GM12878 (cell line): ENCODE measurements at regions not wholly inside any gene's neighbourhood (a gene's known extent, or its start where the extent isn't known, plus 50 kb on each side); places are given as distances from the start of the nearest gene placed in this dataset.

ENCODE experiments used
- ATAC-seq: fragments of 200-7000 bp; cut with Tn5 transposase; 3 replicates; pipeline ENCODE4 v1.9.1; 2020; ENCODE audit warnings: mild to moderate bottlenecking, moderate library complexity
- BruUV-seq: library from RNA; stranded (reverse); fragments of 400-500 nt; replicated peaks from 2 replicates; lab custom pipeline; 2021; lab: Mats Ljungman, UMichigan
- CTCF ChIA-PET: fragments of 300-600 bp; sonication (Branson Sonifier 250); formaldehyde crosslinking; extraction: SDS; loops from one replicate; lab custom pipeline; 2021; ENCODE audit warnings: inconsistent platforms; lab: Yijun Ruan, JAX
- POLR2A ChIA-PET: fragments of 350-600 bp; formaldehyde crosslinking; extraction: SDS; loops from one replicate; lab custom pipeline; 2021; ENCODE audit warnings: inconsistent platforms; lab: Charles Lee
- RAD21 ChIA-PET: fragments of 300-600 bp; sonication (Branson Sonifier 250); formaldehyde crosslinking; loops from one replicate; lab custom pipeline; 2023; ENCODE audit warnings: antibody characterized with exemption; ENCODE audit not compliant: unreplicated experiment; lab: Charles Lee
- SMC1A ChIA-PET: fragments of 300-600 bp; sonication (Branson Sonifier 250); formaldehyde crosslinking; loops from one replicate; lab custom pipeline; 2023; ENCODE audit not compliant: unreplicated experiment, uncharacterized antibody; lab: Charles Lee
- DNase-seq: peaks from one replicate; pipeline ENCODE4 v3.0.0-alpha.2; 2011; ENCODE audit warnings: low read depth, low spot score
- FAIRE-seq: peaks from 3 replicates; lab custom pipeline; 2011; peaks lifted over from hg19 to GRCh38; lab: Jason Lieb, UNC
- H2AFZ ChIP-seq: 2 replicates; pipeline ENCODE4 v1.6.0; 2011; ENCODE audit warnings: low read depth, low read length, control low read depth; ENCODE audit not compliant: control insufficient read depth
- H3K27ac ChIP-seq: 2 replicates; pipeline ENCODE4 v1.5.1; 2011; ENCODE audit warnings: control low read depth; ENCODE audit not compliant: control insufficient read depth, insufficient read depth
- H3K27me3 ChIP-seq, 2 experiments: replicated peaks in 1 of 2; 2 replicates each; pipeline versions ENCODE4 v1.6.0 to v1.6.1; 2011; ENCODE audit warnings: low read length in 1 of 2; ENCODE audit not compliant: control insufficient read depth in 2 of 2, insufficient read depth in 2 of 2
- H3K36me3 ChIP-seq, 2 experiments: 2 replicates each; pipeline ENCODE4 v1.5.1; 2011; ENCODE audit warnings: low read length in 1 of 2; ENCODE audit not compliant: control insufficient read depth in 2 of 2, insufficient read depth in 2 of 2
- H3K4me1 ChIP-seq: 2 replicates; pipeline ENCODE4 v1.6.1; 2011; ENCODE audit warnings: mild to moderate bottlenecking, low read length, moderate library complexity, mixed read lengths; ENCODE audit not compliant: control insufficient read depth, insufficient read depth
- H3K4me2 ChIP-seq: 2 replicates; pipeline ENCODE4 v1.6.0; 2011; ENCODE audit warnings: control low read depth; ENCODE audit not compliant: control insufficient read depth, insufficient read depth
- H3K4me3 ChIP-seq: fragments of 200-600 bp; sonication (generic); 2 replicates; pipeline ENCODE4 v1.5.1; 2016
- H3K79me2 ChIP-seq: 2 replicates; pipeline ENCODE4 v1.6.0; 2011; ENCODE audit warnings: low read length; ENCODE audit not compliant: control insufficient read depth, insufficient read depth
- H3K9ac ChIP-seq: 2 replicates; pipeline ENCODE4 v1.8.0; 2011; ENCODE audit warnings: low read length, control low read depth, mixed read lengths; ENCODE audit not compliant: control insufficient read depth, insufficient read depth
- H3K9me3 ChIP-seq: replicated peaks from 3 replicates; pipeline ENCODE4 v1.5.1; 2011; ENCODE audit warnings: mild to moderate bottlenecking, low read length; ENCODE audit not compliant: control insufficient read depth, insufficient read depth
- H4K20me1 ChIP-seq: 2 replicates; pipeline ENCODE4 v1.6.0; 2011; ENCODE audit not compliant: control insufficient read depth, insufficient read depth
- BCL3 ChIP-seq: IDR thresholded peaks from 2 replicates; pipeline ENCODE4 v1.6.1; 2011; ENCODE audit warnings: borderline replicate concordance, low read depth, mild to moderate bottlenecking, moderate library complexity, low read length; ENCODE audit not compliant: insufficient read depth, poor library complexity, severe bottlenecking
- CBX3 ChIP-seq: fragments of 200-600 bp; sonication (generic); IDR thresholded peaks from 2 replicates; pipeline ENCODE4 v1.6.1; 2016; ENCODE audit warnings: low read depth, borderline replicate concordance
- EP300 ChIP-seq, 2 experiments: fragments of 150-350 bp in 1 of 2; IDR thresholded peaks; 2 replicates each; pipeline ENCODE4 v1.6.1; 2011 to 2012; ENCODE audit warnings: low read depth in 2 of 2, low read length in 2 of 2, borderline replicate concordance in 1 of 2, improper control_type of control experiment in 1 of 2, inconsistent platforms in 1 of 2; ENCODE audit not compliant: control insufficient read depth in 1 of 2
- HDGF ChIP-seq: fragments of 450-650 bp; IDR thresholded peaks from 2 replicates; pipeline ENCODE4 v1.6.1; 2016; ENCODE audit warnings: antibody characterized with exemption
- MEF2A ChIP-seq: IDR thresholded peaks from 2 replicates; pipeline ENCODE4 v1.6.1; 2011; ENCODE audit warnings: low read depth, mild to moderate bottlenecking, low read length, moderate library complexity; ENCODE audit not compliant: insufficient read depth
- MEF2B ChIP-seq: fragments of 450-650 bp; IDR thresholded peaks from 2 replicates; pipeline ENCODE4 v1.6.1; 2018; ENCODE audit warnings: mild to moderate bottlenecking, moderate library complexity; ENCODE audit not compliant: partially characterized antibody, poor library complexity, severe bottlenecking
- MYB ChIP-seq: fragments of 150-350 bp; IDR thresholded peaks from 2 replicates; pipeline ENCODE4 v1.6.1; 2014; ENCODE audit warnings: mild to moderate bottlenecking, low read depth, low read length, borderline replicate concordance
- NFXL1 ChIP-seq: fragments of 450-650 bp; IDR thresholded peaks from 2 replicates; pipeline ENCODE4 v1.6.1; 2017; ENCODE audit warnings: antibody characterized with exemption, mild to moderate bottlenecking, borderline replicate concordance
- NR2C1 ChIP-seq: fragments of 450-650 bp; IDR thresholded peaks from 2 replicates; pipeline ENCODE4 v1.6.1; 2017; ENCODE audit warnings: antibody characterized with exemption, mild to moderate bottlenecking, moderate library complexity
- SKIL ChIP-seq: fragments of 450-650 bp; IDR thresholded peaks from 2 replicates; pipeline ENCODE4 v1.6.1; 2017; ENCODE audit warnings: mild to moderate bottlenecking, low read depth, inconsistent platforms; ENCODE audit not compliant: poor library complexity, severe bottlenecking
- SREBF2 ChIP-seq: IDR thresholded peaks from 2 replicates; pipeline ENCODE4 v1.6.1; 2012; ENCODE audit warnings: mild to moderate bottlenecking, low read length
- TCF3 ChIP-seq: IDR thresholded peaks from 2 replicates; pipeline ENCODE4 v1.6.1; 2012; ENCODE audit warnings: low read depth, mild to moderate bottlenecking, low read length, borderline replicate concordance; ENCODE audit not compliant: insufficient read depth
- WGBS: methylation state at CpG from one replicate; pipeline ENCODE4 v1.1.6; 2016; ENCODE audit warnings: low lambda C conversion rate; ENCODE audit not compliant: insufficient replicate concordance, insufficient coverage; ENCODE audit errors: missing lambda C conversion rate; 5-methylcytosine and 5-hydroxymethylcytosine counted together
- in situ Hi-C: fragments of 300-500 bp; cut with MboI; formaldehyde crosslinking; loops from 9 replicates; pipeline ENCODE4 v1.14.3; 2018; ENCODE audit warnings: mixed read lengths
- intact Hi-C: fragments of 100-400 bp; cut with micrococcal nuclease; formaldehyde crosslinking; loops from one replicate; pipeline ENCODE4 v1.14.2; 2022; ENCODE audit not compliant: unreplicated experiment

GRCh38 chr6:164377348-164377918 lies 932.0 kb downstream of the C6orf118 start (continued):
- no peak for TF ChIP-seq TCF3
- no peak for TF ChIP-seq MEF2B

- ATAC-seq: no peak
- RAD21 ChIA-PET: no interaction called here
- TF ChIP-seq NFXL1 (no peak), HDGF (no peak), MYB (no peak)
- TF ChIP-seq, all 136 proteins: peak for 0
- FAIRE-seq: no peak
- Histone ChIP-seq H3K79me2 (no peaks in the 10 kb centered on the region), H3K36me3 (no peaks in the 10 kb centered on the region), H3K4me3 (no peak overlapping the region), H4K20me1 (no peaks in the 10 kb centered on the region), H3K4me2 (no peak overlapping the region), H3K9ac (no peak overlapping the region), H2AFZ (no peak overlapping the region), H3K27me3 (no peaks in the 10 kb centered on the region), H3K27ac (no peak overlapping the region), H3K4me1 (no peaks in the 10 kb centered on the region), H3K9me3 (no peaks in the 10 kb centered on the region)
- no TSS peak for BruUV-seq
- POLR2A ChIA-PET: no interaction called here
- intact Hi-C loops: no loop called here
- in situ Hi-C loops: no loop called here
- DNase-seq: no peak
- CTCF ChIA-PET: interaction anchor here (1.0 kb wide), 1 partner anchor 26 kb away, joined by 3 read pairs; no protein-coding TSS in a partner anchor
- SMC1A ChIA-PET: no interaction called here
Observed at GRCh38 chr6:164370773-164371172, 938.6 kb downstream of the C6orf118 start.

- H3K9me3 ChIP-seq: no peaks in the 10 kb centered on the region
- FAIRE-seq (no peak), ATAC-seq (no peak), DNase-seq (no peak)
- intact Hi-C loops (no loop called here), in situ Hi-C loops (no loop called here)
- SMC1A ChIA-PET: no interaction called here
- no peak overlapping the region for H3K9ac ChIP-seq
- RAD21 ChIA-PET: no interaction called here
- POLR2A ChIA-PET: no interaction called here
- H3K4me2 ChIP-seq: no peak overlapping the region
- no peaks in the 10 kb centered on the region for H3K4me1 ChIP-seq
- H2AFZ ChIP-seq: no peak overlapping the region
- no peaks in the 10 kb centered on the region for H3K27me3 ChIP-seq
- no peak overlapping the region for H3K4me3 ChIP-seq
- no peaks in the 10 kb centered on the region for H3K36me3 ChIP-seq
- CTCF ChIA-PET: no interaction called here
- WGBS: 27% methylated on average over 2 of the region's 2 CpGs
- no peak overlapping the region for H3K27ac ChIP-seq
- BruUV-seq: no TSS peak
- no peaks in the 10 kb centered on the region for H4K20me1 ChIP-seq
- H3K79me2 ChIP-seq: no peaks in the 10 kb centered on the region
- TF ChIP-seq EP300 (IDR thresholded peaks at IDR 0.05; ENCODE audit: borderline replicate concordance in 1 of 2, control insufficient read depth in 1 of 2, low read depth in 2 of 2, low read length in 2 of 2) (no peak), MEF2A (no peak), SREBF2 (no peak), SKIL (no peak), NR2C1 (no peak), CBX3 (no peak), BCL3 (no peak)
Observed at GRCh38 chr6:164359441-164359840, 944.9 kb downstream of the QKI start.
